ENCODE measurements at regions not wholly inside any gene's neighbourhood (a gene's known extent, or its start where the extent isn't known, plus 50 kb on each side); places are given as distances from the start of the nearest gene placed in this dataset.

GRCh38 chr4:96642490-96642889 is 802.6 kb downstream of the PDHA2 start:
- H3K9me3 ChIP-seq (ENCODE audit: control insufficient read depth, insufficient read depth, low read length), result 0 out of 2 replicates have a peak, but pooled peaks cover 2% of the 10 kb centered on the region
- no CpG with 5 or more reads among the region's 2 CpGs for WGBS, 2 experiments (ENCODE audit: extremely low coverage in 2 of 2, insufficient read length in 1 of 2)
- dilution Hi-C loops (cut with HindIII; ENCODE audit: low sequenced_read_pairs, unreplicated experiment) (no loop called here), in situ Hi-C loops (cut with MboI; ENCODE audit: low sequenced_read_pairs) (no loop called here), intact Hi-C loops (cut with micrococcal nuclease) (no loop called here)
- POLR2A ChIA-PET (ENCODE audit: unreplicated experiment), result no interaction called here
- H3K36me3 ChIP-seq (ENCODE audit: control insufficient read depth, insufficient read depth, low read length), result no peaks in the 10 kb centered on the region
- no peak overlapping the region for H3K27ac ChIP-seq (ENCODE audit: insufficient read depth, low read length)
- no peak overlapping the region for H3K14ac ChIP-seq (replicated peaks; ENCODE audit: low read depth, low read length)
- H2BK15ac ChIP-seq (ENCODE audit: low read depth, low read length), result no peak overlapping the region
- ATAC-seq (ENCODE audit: low read depth) (no peak), DNase-seq (no peak)
- no peak overlapping the region for H3K23ac ChIP-seq (ENCODE audit: low read depth, low read length)
- no peak overlapping the region for H2BK120ac ChIP-seq (ENCODE audit: low read depth, low read length)
- no peak overlapping the region for H4K5ac ChIP-seq (ENCODE audit: low read depth, low read length)
- H3K4ac ChIP-seq (ENCODE audit: low read depth, low read length), result no peak overlapping the region
- no peak overlapping the region for H2BK20ac ChIP-seq (ENCODE audit: low read depth, low read length)
- H2AK5ac ChIP-seq (ENCODE audit: low read depth, low read length), result no peak overlapping the region
- no peaks in the 10 kb centered on the region for H3K79me1 ChIP-seq (ENCODE audit: low read depth in 1 of 2, low read length in 2 of 2)
- no peak overlapping the region for H3K18ac ChIP-seq (ENCODE audit: low read depth, low read length)
- no peak overlapping the region for H2AFZ ChIP-seq (replicated peaks; ENCODE audit: low read length, poor library complexity)
- no peak overlapping the region for H2BK5ac ChIP-seq (ENCODE audit: low read depth, low read length, poor library complexity, severe bottlenecking)
- no peak overlapping the region for H3K4me3 ChIP-seq (ENCODE audit: insufficient read depth, low read depth, low read length)
- no peak overlapping the region for H3K9ac ChIP-seq (ENCODE audit: low read depth, low read length)
- H3K4me2 ChIP-seq (ENCODE audit: low read depth, low read length), result no peak overlapping the region
- no TSS peak for BruUV-seq (replicated peaks)
- H4K20me1 ChIP-seq (ENCODE audit: insufficient read depth, low read length), result no peaks in the 10 kb centered on the region
- CTCF ChIA-PET, result no interaction called here
- no peak overlapping the region for H4K8ac ChIP-seq (ENCODE audit: low read depth in 2 of 2, low read length in 2 of 2)
- H2AK9ac ChIP-seq (replicated peaks; ENCODE audit: low read depth, low read length, poor library complexity), result no peak overlapping the region
- H3K27me3 ChIP-seq (ENCODE audit: control insufficient read depth, insufficient read depth, low read length), result no peaks in the 10 kb centered on the region
- no peak overlapping the region for H4K91ac ChIP-seq (ENCODE audit: insufficient read depth, low read depth, low read length)
- H3K9me1 ChIP-seq (ENCODE audit: insufficient read depth, low read length), result no peaks in the 10 kb centered on the region
- H3K4me1 ChIP-seq (ENCODE audit: control insufficient read depth, insufficient read depth, low read length), result no peaks in the 10 kb centered on the region
- TF ChIP-seq, protein P1, sequence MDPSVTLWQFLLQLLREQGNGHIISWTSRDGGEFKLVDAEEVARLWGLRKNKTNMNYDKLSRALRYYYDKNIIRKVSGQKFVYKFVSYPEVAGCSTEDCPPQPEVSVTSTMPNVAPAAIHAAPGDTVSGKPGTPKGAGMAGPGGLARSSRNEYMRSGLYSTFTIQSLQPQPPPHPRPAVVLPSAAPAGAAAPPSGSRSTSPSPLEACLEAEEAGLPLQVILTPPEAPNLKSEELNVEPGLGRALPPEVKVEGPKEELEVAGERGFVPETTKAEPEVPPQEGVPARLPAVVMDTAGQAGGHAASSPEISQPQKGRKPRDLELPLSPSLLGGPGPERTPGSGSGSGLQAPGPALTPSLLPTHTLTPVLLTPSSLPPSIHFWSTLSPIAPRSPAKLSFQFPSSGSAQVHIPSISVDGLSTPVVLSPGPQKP (IDR thresholded peaks at IDR 0.05; ENCODE audit: borderline replicate concordance, low read depth, low read length), result no peak
- TF ChIP-seq FOS (IDR thresholded peaks at IDR 0.05; ENCODE audit: low read depth, low read length) (no peak), MAFK (IDR thresholded peaks at IDR 0.05; ENCODE audit: low read depth, low read length) (no peak), CEBPB (IDR thresholded peaks at IDR 0.05; ENCODE audit: low read depth, low read length) (no peak), RFX5 (IDR thresholded peaks at IDR 0.05; ENCODE audit: low read depth, low read length) (no peak), SMC3 (IDR thresholded peaks at IDR 0.05; ENCODE audit: low read depth, low read length) (no peak), BHLHE40 (IDR thresholded peaks at IDR 0.05; ENCODE audit: low read depth, low read length) (no peak), CHD1 (IDR thresholded peaks at IDR 0.05; ENCODE audit: low read depth, low read length) (no peak), MXI1 (IDR thresholded peaks at IDR 0.05; ENCODE audit: borderline replicate concordance, low read depth, low read length) (no peak), MAZ (IDR thresholded peaks at IDR 0.05; ENCODE audit: borderline replicate concordance, low read depth, low read length) (no peak), NFE2L2 (IDR thresholded peaks at IDR 0.05; ENCODE audit: low read depth, low read length) (no peak), RAD21 (IDR thresholded peaks at IDR 0.05; ENCODE audit: low read length) (no peak), RCOR1 (IDR thresholded peaks at IDR 0.05; ENCODE audit: insufficient replicate concordance, low read length) (no peak)
- TF ChIP-seq, protein P2, sequence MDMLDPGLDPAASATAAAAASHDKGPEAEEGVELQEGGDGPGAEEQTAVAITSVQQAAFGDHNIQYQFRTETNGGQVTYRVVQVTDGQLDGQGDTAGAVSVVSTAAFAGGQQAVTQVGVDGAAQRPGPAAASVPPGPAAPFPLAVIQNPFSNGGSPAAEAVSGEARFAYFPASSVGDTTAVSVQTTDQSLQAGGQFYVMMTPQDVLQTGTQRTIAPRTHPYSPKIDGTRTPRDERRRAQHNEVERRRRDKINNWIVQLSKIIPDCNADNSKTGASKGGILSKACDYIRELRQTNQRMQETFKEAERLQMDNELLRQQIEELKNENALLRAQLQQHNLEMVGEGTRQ (IDR thresholded peaks at IDR 0.05; ENCODE audit: low read depth, low read length), result no peak
- TF ChIP-seq, protein P3, sequence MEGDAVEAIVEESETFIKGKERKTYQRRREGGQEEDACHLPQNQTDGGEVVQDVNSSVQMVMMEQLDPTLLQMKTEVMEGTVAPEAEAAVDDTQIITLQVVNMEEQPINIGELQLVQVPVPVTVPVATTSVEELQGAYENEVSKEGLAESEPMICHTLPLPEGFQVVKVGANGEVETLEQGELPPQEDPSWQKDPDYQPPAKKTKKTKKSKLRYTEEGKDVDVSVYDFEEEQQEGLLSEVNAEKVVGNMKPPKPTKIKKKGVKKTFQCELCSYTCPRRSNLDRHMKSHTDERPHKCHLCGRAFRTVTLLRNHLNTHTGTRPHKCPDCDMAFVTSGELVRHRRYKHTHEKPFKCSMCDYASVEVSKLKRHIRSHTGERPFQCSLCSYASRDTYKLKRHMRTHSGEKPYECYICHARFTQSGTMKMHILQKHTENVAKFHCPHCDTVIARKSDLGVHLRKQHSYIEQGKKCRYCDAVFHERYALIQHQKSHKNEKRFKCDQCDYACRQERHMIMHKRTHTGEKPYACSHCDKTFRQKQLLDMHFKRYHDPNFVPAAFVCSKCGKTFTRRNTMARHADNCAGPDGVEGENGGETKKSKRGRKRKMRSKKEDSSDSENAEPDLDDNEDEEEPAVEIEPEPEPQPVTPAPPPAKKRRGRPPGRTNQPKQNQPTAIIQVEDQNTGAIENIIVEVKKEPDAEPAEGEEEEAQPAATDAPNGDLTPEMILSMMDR (conservative IDR thresholded peaks at IDR 0.05; ENCODE audit: low read depth, low read length), result no peak
- no peak overlapping the region for H3K56ac ChIP-seq (ENCODE audit: extremely low read depth, insufficient read depth, low read length)
